Gastrocnemius medialis (tissue), 4 donors: ENCODE measurements at regions not wholly inside any gene's neighbourhood (a gene's known extent, or its start where the extent isn't known, plus 50 kb on each side); places are given as distances from the start of the nearest gene placed in this dataset.

ENCODE experiments used
- ATAC-seq, 2 donors: fragments of 150-250 bp; one replicate each; pipeline ENCODE4 v1.9.1; 2016
- DNase-seq, 2 donors: peaks; one replicate each; pipeline ENCODE4 v3.0.0-alpha.2; 2019
- H3K27ac ChIP-seq, 4 donors: fragments of 200-600 bp; sonication (generic); 1 replicate in 1 of 4; 2 replicates in 3 of 4; pipeline ENCODE4 v1.5.1; 2016 to 2018; ENCODE audit warnings: mild to moderate bottlenecking in 2 of 4, moderate library complexity in 1 of 4
- H3K27me3 ChIP-seq, 3 donors: fragments of 200-600 bp; sonication (generic) in 2 of 3; 1 replicate in 1 of 3; 2 replicates in 2 of 3; pipeline versions ENCODE4 v1.5.1 to v1.6.0; 2016 to 2019; ENCODE audit warnings: mild to moderate bottlenecking in 1 of 3, moderate library complexity in 1 of 3
- H3K36me3 ChIP-seq, 2 donors: fragments of 200-600 bp; sonication (generic) in 1 of 2; one replicate each; pipeline ENCODE4 v1.5.1; 2017 to 2018
- H3K4me1 ChIP-seq, 2 donors: fragments of 200-600 bp; sonication (generic) in 1 of 2; one replicate each; pipeline ENCODE4 v1.5.1; 2016 to 2017; ENCODE audit warnings: mild to moderate bottlenecking in 2 of 2
- H3K4me3 ChIP-seq, 4 donors: fragments of 200-600 bp; sonication (generic) in 3 of 4; 1 replicate in 1 of 4; 2 replicates in 3 of 4; pipeline ENCODE4 v1.5.1; 2016 to 2019; ENCODE audit warnings: mild to moderate bottlenecking in 2 of 4
- H3K9me3 ChIP-seq, 3 donors: fragments of 200-600 bp; sonication (generic) in 2 of 3; 1 replicate in 1 of 3; 2 replicates in 2 of 3; pipeline ENCODE4 v1.5.1; 2016 to 2019
- POLR2A ChIP-seq, 2 donors: fragments of 450-650 bp; IDR thresholded peaks; one replicate each; pipeline ENCODE4 v1.6.1; 2017; ENCODE audit warnings: antibody characterized with exemption in 2 of 2, mild to moderate bottlenecking in 2 of 2, moderate library complexity in 2 of 2
- in situ Hi-C, 4 donors: fragments of 200-750 bp; cut with MboI; loops; one replicate each; pipeline versions ENCODE4 v1.15.0 to v1.8.0; 2017; ENCODE audit warnings: low sequenced_read_pairs in 4 of 4
- intact Hi-C: fragments of 100-400 bp; cut with DNase I; formaldehyde crosslinking; loops from one replicate; pipeline ENCODE4 v1.15.1; 2023; ENCODE audit warnings: low total_unique reads
- TF ChIP-seq, protein P1 (sequence below), 5 experiments: fragments of 450-650 bp in 3 of 5; fragments of 200-600 bp in 2 of 5; sonication (generic) in 2 of 5; IDR thresholded peaks in 4 of 5; conservative IDR thresholded peaks in 1 of 5; 1 replicate in 4 of 5; 2 replicates in 1 of 5; pipeline ENCODE4 v1.5.1; 2016 to 2019; ENCODE audit warnings: antibody characterized with exemption in 5 of 5, mild to moderate bottlenecking in 3 of 5, moderate library complexity in 3 of 5

DNA sequence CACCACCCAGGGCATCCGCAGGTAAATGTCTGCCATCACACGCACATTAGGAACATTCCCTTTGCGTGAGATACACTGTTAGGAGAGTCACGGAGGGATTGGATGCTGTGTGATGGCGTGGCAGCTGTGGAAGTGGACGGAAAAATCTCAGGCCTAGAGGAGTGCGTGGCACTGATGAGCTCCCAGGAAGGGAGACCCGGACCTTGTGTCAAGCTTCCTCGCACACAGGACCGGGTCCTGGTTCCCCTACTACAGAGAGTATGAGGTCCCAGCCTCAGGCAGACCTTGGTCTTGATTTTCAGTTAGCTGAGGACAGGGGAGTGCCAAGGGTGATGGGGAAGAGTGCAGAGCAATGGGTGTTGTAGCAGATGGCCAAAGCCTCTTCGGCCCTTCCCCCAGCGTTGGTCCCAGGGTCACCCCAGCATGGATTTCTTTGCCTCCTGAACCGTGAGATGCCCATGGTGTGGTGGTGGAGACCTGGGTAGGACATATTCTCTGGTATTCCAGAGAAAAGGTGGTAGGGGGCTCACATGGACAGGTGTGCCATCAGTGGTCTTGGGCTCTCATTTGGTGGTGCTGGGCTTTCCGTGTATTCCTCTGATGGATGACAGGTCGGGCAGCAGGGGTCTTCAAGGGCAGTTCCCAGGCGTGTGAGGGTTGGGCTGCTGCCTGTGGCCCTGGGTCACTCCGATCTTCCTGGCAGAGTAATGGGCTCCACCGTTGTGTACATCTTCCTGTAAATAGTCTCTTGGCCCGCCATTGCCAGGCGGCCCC is 105.1 kb downstream of the SNRPN start:
- TF ChIP-seq, protein P1, sequence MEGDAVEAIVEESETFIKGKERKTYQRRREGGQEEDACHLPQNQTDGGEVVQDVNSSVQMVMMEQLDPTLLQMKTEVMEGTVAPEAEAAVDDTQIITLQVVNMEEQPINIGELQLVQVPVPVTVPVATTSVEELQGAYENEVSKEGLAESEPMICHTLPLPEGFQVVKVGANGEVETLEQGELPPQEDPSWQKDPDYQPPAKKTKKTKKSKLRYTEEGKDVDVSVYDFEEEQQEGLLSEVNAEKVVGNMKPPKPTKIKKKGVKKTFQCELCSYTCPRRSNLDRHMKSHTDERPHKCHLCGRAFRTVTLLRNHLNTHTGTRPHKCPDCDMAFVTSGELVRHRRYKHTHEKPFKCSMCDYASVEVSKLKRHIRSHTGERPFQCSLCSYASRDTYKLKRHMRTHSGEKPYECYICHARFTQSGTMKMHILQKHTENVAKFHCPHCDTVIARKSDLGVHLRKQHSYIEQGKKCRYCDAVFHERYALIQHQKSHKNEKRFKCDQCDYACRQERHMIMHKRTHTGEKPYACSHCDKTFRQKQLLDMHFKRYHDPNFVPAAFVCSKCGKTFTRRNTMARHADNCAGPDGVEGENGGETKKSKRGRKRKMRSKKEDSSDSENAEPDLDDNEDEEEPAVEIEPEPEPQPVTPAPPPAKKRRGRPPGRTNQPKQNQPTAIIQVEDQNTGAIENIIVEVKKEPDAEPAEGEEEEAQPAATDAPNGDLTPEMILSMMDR (IDR thresholded peaks at IDR 0.05 in 4 of 5, conservative IDR thresholded peaks at IDR 0.05 in 1 of 5), result no peak
- no peak for TF ChIP-seq POLR2A (IDR thresholded peaks at IDR 0.05)
- no peak overlapping the region for H3K27ac ChIP-seq
- intact Hi-C loops (no loop called here), in situ Hi-C loops (no loop called here)
- peak in 1 of 2 donors; percentile 4 for DNase-seq
- ATAC-seq, result no peak
- H3K27me3 ChIP-seq, result no peaks in the 10 kb centered on the region
- peaks cover 0 to 93% of the 10 kb centered on the region in 2 donors for H3K36me3 ChIP-seq
- H3K4me1 ChIP-seq, result no peaks in the 10 kb centered on the region
- peaks cover 28 to 98% (median 90%) of the 10 kb centered on the region in 3 donors for H3K9me3 ChIP-seq
- peak overlapping the region in 1 of 4 donors; percentile 13 for H3K4me3 ChIP-seq

DNA sequence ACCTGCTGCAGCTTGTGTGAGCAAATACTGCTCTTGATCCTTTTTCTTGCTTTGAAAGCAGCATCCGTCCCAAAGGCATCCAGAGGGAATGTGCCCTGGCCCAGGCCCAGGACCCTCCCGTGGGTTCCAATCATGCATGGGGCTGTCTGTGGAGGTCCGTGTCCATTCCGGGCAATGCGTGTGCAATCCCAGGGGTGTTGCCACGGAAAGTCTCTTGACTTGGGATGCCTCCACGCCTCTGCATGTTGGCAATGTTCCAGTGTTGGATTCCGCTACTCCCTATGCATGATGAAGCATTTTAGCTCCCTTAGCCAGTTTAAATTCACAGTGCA is 105.7 kb downstream of the SNRPN start:
- in situ Hi-C loops, result no loop called here
- peak in 1 of 2 donors; percentile 7 for DNase-seq

DNA sequence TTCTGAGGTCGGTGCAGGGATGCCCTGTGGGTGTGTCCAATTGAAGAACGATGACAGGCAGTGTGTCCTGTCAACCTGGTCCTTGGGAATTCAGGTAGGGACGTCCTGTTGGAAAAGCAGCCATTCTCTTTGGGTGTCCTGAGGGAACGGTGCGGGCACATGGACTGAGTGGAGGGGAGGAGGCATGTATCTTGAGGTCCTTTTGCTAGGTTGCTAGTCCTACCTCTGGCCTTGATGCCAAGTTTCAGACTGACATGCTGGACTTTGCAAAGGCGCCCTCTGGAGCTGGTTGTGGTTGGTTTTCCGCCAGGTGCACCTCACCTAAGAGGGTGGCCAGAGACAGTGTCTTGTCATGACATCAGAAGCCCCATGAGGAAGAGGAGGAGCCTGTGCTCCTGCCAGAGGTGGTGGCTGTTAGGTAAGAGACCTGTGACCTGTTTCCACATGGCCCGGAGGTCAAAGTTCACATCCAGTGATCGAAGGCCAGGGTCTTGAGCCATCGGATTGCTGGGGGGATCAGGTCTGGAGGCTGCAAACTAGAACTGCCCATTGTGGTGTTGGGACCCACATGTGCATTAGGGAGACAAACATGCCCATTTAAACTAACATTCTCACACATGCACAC is 106.3 kb downstream of the SNRPN start:
- H3K36me3 ChIP-seq, result peaks cover 3 to 93% of the 10 kb centered on the region in 2 donors
- H3K9me3 ChIP-seq, result peaks cover 25 to 98% (median 90%) of the 10 kb centered on the region in 3 donors
- peak overlapping the region in 1 of 4 donors; percentile 13 for H3K4me3 ChIP-seq
- TF ChIP-seq, protein P1 (IDR thresholded peaks at IDR 0.05 in 4 of 5, conservative IDR thresholded peaks at IDR 0.05 in 1 of 5), result no peak
- TF ChIP-seq POLR2A (IDR thresholded peaks at IDR 0.05), result no peak
- no peaks in the 10 kb centered on the region for H3K27me3 ChIP-seq
- no peaks in the 10 kb centered on the region for H3K4me1 ChIP-seq
- in situ Hi-C loops (no loop called here), intact Hi-C loops (no loop called here)
- ATAC-seq (peak in 1 of 2 donors; percentile 19), DNase-seq (peak in 1 of 2 donors; percentile 12)
- H3K27ac ChIP-seq, result no peak overlapping the region

More for the DNA sequence above, 105.7 kb downstream of the SNRPN start:
- TF ChIP-seq POLR2A (IDR thresholded peaks at IDR 0.05), result no peak
- TF ChIP-seq, protein P1 (IDR thresholded peaks at IDR 0.05 in 4 of 5, conservative IDR thresholded peaks at IDR 0.05 in 1 of 5), result no peak
- Histone ChIP-seq H3K9me3 (peaks cover 28 to 98% (median 90%) of the 10 kb centered on the region in 3 donors), H3K36me3 (peaks cover 3 to 93% of the 10 kb centered on the region in 2 donors), H3K4me3 (peak overlapping the region in 1 of 4 donors; percentile 13), H3K27ac (no peak overlapping the region), H3K4me1 (no peaks in the 10 kb centered on the region), H3K27me3 (no peaks in the 10 kb centered on the region)
- intact Hi-C loops, result no loop called here
- ATAC-seq, result no peak

DNA sequence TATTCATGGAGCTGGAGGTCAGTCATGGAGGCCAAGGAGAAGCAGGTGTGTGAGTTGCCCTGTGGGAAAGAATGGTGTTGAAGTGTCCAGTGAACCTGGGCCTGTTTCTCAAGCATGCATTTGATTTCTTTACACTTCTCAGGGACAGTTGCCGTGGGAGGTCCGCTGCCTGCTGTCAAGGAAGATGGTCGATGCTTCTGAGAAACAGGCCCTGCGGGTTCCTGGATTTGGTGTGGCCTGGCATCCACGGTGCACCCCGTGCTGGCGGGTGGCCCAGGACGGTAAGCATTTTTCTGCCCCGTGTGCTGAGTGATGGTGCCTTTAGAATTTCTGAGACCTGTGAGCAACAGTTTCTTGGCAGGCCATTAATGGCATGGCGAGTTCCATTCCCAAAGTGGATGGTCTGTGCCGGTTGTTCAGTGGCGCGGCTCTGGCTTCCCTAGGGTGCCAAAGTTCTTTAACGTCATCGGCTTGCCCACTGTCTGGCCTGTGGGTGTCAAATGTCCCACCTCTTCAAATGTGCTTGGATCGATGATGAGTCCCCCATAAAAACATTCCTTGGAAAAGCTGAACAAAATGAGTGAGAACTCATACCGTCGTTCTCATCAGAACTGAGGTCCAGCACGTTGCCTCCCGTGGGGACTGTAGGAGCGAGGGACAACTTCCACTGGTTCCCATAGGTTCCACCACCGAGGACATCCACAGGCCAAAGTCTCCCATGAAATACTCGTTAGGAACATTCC is 107.2 kb downstream of the SNRPN start:
- DNase-seq (peak; percentile 0 to 6), ATAC-seq (no peak)
- in situ Hi-C loops (no loop called here), intact Hi-C loops (no loop called here)
- TF ChIP-seq POLR2A (IDR thresholded peaks at IDR 0.05), result no peak
- TF ChIP-seq, protein P1 (IDR thresholded peaks at IDR 0.05 in 4 of 5, conservative IDR thresholded peaks at IDR 0.05 in 1 of 5), result no peak
- Histone ChIP-seq H3K27ac (no peak overlapping the region), H3K9me3 (peaks cover 21 to 98% (median 91%) of the 10 kb centered on the region in 3 donors), H3K4me3 (peak overlapping the region in 1 of 4 donors; percentile 21), H3K4me1 (no peaks in the 10 kb centered on the region), H3K36me3 (peaks cover 3 to 92% of the 10 kb centered on the region in 2 donors), H3K27me3 (no peaks in the 10 kb centered on the region)
